HG02642 (cell line): ENCODE measurements at regions not wholly inside any gene's neighbourhood (a gene's known extent, or its start where the extent isn't known, plus 50 kb on each side); places are given as distances from the start of the nearest gene placed in this dataset.

ENCODE experiments used
- ATAC-seq: cut with Tn5 transposase; IDR thresholded peaks from one replicate; pipeline ENCODE4 v1.9.1; 2021; ENCODE audit warnings: mild to moderate bottlenecking; ENCODE audit not compliant: unreplicated experiment, poor library complexity

GRCh38 chr1:229948438-229948837 lies 118.6 kb upstream of the GALNT2 start:
- no peak for ATAC-seq

DNA sequence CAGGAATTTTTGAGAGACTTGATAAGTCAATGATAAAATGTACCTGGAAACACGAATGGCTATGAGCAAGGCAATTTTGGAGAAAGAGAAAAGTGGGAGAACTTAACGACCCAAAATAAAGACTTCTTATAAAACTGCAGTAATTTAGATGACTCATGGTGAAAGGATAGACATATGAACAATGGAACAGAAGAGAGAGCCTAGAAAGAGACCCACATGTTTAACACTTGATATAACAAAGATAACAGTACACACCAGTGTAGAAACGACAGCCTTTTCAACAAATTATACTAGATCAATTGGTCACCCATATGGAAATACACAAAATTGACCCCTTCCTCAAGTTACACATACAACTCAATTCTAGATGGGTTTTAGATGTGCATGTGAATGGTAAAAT lies 117.5 kb upstream of the GALNT2 start:
- no peak for ATAC-seq

DNA sequence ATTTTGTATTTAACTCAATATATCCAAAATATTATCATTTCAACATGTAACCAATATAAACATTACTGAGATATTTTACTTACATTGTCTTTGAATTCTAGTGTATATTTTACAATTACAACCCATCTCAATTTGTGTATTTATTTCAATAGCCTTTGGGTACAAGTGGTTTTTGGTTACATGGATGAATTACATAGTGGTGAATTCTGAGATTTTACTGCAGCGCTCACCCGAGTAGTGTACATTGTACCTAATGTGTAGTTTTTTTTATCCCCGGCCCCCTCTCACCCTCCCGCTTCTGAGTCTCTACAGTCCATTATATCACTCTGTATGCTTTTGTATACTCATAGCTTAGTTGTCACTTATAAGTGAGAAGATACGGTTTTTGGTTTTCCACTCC lies 117.0 kb upstream of the GALNT2 start:
- ATAC-seq: no peak

DNA sequence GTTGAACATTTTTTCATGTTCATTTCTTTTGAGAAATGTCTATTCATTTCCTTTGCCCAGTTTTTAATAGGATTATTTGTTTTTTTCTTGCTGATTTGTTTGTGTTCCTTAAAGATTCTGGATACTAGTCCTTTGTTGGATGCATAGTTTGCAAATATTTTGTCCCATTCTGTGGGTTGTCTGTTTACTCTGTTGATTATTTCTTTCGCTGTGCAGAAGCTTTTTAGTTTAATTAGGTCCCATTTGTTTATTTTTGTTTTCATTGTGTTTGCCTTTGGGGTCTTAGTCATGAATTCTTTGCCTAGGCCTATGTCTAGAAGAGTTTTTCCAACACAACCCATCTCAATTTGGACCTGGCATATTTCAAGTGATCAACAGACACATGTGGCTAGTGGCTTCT lies 116.1 kb upstream of the GALNT2 start:
- ATAC-seq: no peak

DNA sequence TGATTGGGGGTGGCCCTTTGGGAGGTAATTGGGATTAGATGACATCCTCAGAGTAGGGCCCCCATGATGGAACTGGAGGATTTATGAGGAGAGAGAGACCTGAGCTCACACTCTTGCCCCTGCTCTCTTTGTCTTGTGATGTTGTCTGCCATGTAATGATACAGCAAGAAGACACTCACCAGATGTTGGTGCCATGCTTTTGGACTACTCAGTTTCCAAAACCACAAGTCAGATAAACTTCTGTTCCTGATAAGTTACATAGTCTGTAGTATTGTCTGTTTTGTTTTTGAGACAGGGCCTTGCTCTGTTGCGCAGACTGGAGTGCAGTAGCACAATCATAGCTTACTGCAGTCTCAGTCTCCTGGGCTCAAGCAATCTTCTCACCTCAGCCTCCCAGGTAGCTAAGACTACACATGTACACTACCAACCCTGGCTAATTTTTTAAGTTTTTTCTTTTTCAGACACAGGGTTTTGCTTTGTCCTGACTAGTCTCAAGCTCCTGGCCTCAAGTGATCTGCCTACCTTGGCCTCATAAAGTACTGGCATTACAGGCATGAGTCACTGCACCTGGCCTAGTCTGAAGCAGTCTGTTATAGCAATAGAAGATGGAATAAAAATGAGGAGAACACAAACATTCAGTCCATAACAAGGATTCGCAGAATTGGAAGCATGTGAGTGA lies 115.0 kb upstream of the GALNT2 start:
- no peak for ATAC-seq

DNA sequence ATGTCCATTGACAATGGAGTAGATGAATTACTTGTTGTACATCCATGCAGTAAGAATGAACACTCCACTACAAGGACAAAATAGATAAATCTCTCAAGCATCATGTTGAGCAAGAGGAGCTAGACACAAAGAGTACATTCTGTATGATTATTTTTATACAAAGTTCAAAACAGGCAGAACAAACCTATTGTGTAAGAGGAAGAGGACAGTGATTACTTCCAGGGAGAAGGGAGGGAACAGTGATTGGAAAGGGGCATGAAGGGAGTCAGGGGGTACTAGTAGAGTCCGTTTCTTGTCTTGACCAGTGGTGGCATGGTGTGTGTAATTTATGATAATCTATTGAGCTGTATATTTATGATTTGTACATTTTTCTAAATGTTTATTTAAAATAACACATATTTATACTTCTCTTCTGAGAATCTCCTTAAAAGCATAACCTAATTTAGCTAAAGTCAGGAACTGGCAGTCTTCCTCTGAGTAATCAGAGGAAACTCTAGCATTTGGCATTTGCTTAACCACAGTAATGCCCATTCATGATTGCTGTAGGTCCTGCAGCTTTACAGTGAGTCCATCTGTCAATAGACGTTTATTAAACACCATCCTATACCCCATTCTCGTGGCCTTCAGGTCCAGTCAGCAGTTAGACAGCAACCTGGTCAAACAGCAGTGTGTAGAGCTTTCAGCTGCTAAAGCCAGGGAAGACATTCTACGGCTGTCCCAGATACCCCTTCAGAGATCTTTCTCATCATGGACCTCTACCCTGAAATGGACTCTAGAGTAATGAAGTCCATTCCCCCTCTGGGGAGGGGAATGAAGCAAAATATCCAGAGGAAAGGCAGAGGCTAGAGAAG lies 114.1 kb upstream of the GALNT2 start:
- ATAC-seq: no peak

DNA sequence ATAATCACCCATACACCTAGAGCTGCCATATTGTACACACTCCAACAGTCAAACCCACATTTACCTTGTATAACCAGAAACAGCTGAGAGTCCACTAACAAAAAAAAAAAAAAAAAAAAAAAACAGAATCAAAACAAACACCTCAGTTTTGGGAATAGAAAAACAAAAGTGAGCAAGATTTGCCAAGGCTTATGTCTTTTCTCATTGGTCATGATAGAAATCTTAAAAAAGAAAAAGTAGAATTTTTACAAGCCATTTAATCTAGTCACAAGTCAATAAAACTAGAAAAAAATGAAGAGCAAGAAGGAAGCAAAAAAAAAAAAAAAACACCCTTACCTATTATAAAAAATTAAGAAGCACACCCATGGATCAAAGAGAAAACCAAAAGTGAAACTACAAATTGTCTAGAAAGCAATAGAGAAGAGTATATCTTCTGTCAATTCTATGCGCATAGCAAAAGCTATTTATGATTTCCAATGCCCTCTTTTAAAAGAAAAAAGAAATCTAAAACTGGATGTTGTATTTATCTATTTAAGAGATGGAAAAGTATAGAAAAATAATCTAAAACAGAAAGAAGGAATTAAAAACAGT lies 113.2 kb upstream of the GALNT2 start:
- no peak for ATAC-seq

DNA sequence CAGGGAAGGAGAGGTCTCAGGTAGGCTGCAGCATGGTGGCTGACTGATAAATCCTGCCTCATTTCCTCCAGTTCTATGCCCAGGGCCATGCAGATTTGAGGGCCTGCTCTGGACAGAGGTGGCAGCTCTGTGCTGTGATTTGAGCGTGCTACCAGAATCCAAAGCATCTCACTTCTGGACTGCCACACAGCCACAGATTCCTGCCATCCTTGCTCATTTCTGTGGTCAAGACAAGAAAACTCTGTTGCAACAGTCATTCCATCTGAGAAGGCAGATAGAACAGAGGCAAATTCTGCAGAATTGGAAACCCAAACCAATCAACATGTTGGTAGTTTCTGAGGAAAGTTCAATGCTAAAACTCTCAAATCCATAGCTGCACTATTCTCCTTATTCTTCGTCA lies 102.8 kb upstream of the GALNT2 start:
- ATAC-seq: no peak

- ATAC-seq: no peak
Observed at GRCh38 chr1:229970714-229971113, 96.3 kb upstream of the GALNT2 start.

GRCh38 chr1:229971141-229971540 lies 95.9 kb upstream of the GALNT2 start:
- no peak for ATAC-seq

GRCh38 chr1:229972600-229973296 lies 94.3 kb upstream of the GALNT2 start:
- ATAC-seq: no peak

GRCh38 chr1:229973297-229973612 lies 93.8 kb upstream of the GALNT2 start:
- ATAC-seq: no peak

DNA sequence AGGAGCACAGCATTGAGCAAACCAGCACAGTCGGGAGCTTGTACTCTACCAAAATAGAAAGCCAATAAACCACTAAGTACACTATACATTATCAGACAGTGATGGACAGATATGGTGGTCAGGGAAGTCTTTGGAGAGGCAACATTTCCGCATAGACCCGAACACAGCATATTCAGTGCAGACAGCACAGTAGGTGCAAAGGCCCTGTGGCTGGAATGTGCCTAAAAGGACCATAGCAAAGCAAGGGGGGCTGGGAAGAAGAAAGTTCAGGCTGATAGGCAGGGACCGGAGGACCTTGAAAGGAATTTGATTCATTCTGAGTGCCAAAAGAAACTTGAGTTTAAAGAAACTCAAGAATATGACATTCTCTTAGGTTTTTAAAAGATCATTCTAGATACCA lies 92.0 kb upstream of the GALNT2 start:
- ATAC-seq: no peak

DNA sequence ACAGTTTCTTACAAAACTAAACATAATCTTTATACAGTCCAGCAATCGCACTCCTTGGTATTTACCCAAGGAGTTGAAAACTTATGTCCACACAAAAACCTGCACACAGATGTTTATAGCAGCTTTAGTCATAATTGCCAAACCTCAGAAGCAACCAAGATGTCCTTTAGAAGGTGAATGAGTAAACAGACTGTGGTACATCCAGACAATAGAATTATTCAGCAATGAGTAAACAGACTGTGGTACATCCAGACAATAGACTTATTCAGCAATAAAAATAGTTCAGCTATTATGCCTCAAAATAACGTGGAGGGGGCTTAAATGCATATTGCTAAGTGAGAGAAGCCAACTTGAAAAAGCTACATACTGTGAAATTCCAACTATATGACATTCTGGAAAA lies 87.0 kb upstream of the GALNT2 start:
- ATAC-seq: no peak

DNA sequence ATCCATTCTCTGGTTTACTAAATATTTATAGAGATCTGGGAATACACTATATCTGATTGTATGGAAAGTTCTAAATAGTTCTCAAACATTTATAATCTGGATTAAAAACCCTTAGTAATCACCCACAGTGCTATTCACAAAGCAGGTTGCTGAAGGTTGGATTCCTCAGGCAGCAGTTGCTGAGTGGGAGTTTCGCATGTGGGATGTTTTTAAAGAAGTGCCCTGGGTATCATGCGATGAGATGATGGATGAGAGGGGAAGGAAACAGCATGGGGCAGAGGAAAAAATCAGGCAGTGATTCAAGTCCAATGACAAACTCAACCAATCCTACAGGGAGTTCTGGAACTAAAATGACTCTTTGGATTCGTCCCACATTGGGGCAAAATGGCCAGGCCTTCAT lies 85.3 kb upstream of the GALNT2 start:
- no peak for ATAC-seq

DNA sequence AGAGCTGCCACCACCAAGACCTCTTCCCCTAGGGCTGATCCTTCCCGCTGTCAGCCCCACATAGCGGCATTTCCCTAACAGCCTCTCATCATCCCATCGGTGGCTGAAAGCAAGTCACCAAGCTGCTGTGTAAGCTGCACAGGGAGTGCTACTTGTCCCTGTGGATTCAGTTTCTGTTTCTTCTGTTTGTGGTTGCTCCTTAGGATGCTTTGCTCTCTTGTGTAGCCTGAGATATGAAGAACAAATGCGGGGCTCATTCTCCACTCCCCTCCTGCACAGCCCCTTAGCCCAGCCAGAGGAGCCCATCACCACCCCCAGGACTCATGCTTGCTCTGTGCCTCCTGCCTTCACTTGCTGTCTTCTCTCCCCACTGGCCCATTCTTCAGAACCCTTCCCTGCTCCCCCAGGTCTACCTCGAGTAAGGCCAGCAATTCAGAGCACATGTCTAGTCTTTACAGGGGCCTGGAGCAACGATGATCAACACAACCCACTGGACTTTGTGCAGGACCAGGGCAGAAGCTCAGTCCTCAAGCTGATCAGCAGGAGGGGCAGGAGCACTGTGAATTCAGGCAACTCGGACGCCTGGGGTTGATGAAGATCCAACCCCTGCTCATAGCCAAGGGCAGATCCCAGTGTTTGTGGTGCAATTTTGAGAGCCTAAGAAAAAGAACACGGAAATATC lies 82.6 kb upstream of the GALNT2 start:
- no peak for ATAC-seq

- ATAC-seq: no peak
Observed at GRCh38 chr1:229984992-229985612, 81.9 kb upstream of the GALNT2 start.

DNA sequence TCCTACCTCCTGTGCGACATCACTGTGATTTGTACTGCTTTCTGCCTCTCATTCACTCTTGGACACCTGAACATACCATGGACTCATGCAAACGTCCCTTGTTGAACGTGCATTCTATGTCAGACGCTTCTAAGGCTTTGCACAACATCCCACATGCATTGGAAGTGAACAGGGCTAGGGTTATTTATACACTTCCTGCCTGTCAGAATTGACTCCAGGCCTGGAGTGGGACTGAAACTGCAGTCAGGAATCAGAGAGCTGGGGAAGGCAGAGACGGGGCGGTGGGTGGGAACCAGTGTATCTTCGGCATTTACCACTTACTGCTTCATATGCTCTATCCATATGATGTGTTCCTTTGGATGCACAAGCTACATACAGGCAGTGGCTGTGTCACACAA lies 81.4 kb upstream of the GALNT2 start:
- ATAC-seq: no peak

DNA sequence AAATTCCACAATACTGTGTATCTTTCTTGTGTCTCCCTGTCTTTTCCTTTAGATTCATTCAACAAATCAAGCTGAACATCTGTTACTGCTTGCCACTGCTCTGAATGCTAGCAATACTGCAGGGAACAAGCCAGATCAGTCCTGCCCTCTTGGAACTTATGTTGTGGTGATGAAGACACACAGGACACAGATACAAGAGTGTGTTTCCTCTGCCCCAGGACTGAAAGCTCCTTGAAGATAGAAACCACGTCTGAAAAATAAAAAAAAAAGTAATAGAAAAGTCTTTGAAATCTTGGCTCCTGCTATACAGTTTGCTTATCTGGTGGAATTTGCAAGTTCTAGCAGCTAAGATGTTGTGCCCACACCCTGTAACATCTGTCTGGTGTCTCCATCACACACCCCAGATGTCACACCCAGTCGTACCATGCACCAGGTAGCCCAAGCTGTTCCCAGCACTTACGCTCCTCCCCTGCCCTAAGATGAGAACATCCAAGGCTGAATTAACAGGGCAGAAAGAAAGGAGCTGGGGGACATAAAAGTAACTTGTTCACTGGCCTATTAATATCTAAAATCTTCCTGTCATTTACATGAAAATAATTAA lies 80.2 kb upstream of the GALNT2 start:
- ATAC-seq: no peak

DNA sequence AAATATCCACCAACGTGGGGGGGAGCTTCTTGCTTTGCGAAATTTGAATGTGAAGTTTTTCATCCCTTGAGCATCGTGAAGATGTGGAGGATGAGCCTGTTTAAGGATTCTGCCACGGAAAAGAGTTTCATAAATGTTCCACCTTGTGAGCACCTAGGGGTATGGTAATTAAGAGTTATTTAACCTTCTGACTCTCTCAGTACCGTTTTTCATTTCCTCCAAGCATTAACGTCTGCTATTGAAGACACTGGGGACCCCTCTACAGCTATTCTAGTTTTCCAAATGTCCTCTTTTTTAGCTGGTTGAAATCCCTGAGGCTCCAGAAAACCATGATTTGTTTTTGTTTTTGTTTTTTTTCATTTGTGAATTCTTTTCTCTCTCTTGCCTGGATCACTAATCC lies 79.1 kb upstream of the GALNT2 start:
- no peak for ATAC-seq
